22Rv1 (cell line): ENCODE measurements at regions not wholly inside any gene's neighbourhood (a gene's known extent, or its start where the extent isn't known, plus 50 kb on each side); places are given as distances from the start of the nearest gene placed in this dataset.
A peak's percentile ranks its signal among the peaks of the same experiment; 100 is the strongest.
"Not testable (repeated sequence)": the region's sequence is repeated elsewhere in the genome, so short reads cannot be mapped to it uniquely, and the experiment has no call there.

ENCODE experiments used
- H3K27ac ChIP-seq: fragments of 450-650 bp; 2 replicates; pipeline ENCODE4 v1.5.1; 2017
- ZFX ChIP-seq: fragments of 450-650 bp; IDR thresholded peaks from 2 replicates; pipeline ENCODE4 v1.6.1; 2017; ENCODE audit warnings: antibody characterized with exemption, borderline replicate concordance
- TF ChIP-seq, protein P1 (sequence below): fragments of 450-650 bp; IDR thresholded peaks from 2 replicates; pipeline ENCODE4 v1.5.1; 2017; ENCODE audit warnings: mild to moderate bottlenecking

DNA sequence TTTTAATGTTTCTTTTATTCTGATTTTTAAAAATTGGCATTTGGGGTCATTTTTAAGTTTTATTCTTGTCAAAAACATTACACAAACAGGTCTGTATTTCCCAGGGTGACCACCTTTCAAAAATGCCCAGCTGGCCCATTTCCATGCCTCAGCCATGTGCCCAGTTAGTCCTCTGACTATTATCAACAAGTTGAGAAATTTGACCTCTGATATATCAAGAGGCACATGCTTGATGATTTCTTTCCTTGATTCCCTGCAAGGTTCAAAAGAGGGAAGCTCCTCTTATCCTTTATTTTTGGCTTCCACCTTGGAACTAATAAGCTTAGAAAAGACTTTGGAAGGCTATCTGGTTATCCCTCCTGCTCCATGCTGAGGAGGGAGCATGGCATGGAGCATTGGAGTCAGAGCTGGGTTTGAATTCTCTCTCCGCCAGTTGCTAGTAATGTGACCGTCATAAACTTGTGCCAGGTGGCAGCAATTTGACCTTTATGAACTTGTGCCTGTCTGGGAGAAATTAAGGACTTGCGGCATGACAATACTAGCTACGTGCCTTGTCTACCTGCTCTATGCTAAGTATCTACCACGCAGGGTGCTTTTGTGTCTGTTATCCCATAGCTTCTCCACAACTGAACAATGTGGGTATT is 122.4 kb upstream of the SLC4A4 start:
- no peak for TF ChIP-seq ZFX
- TF ChIP-seq, protein P1, sequence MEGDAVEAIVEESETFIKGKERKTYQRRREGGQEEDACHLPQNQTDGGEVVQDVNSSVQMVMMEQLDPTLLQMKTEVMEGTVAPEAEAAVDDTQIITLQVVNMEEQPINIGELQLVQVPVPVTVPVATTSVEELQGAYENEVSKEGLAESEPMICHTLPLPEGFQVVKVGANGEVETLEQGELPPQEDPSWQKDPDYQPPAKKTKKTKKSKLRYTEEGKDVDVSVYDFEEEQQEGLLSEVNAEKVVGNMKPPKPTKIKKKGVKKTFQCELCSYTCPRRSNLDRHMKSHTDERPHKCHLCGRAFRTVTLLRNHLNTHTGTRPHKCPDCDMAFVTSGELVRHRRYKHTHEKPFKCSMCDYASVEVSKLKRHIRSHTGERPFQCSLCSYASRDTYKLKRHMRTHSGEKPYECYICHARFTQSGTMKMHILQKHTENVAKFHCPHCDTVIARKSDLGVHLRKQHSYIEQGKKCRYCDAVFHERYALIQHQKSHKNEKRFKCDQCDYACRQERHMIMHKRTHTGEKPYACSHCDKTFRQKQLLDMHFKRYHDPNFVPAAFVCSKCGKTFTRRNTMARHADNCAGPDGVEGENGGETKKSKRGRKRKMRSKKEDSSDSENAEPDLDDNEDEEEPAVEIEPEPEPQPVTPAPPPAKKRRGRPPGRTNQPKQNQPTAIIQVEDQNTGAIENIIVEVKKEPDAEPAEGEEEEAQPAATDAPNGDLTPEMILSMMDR = no peak
- no peak overlapping the region for H3K27ac ChIP-seq

DNA sequence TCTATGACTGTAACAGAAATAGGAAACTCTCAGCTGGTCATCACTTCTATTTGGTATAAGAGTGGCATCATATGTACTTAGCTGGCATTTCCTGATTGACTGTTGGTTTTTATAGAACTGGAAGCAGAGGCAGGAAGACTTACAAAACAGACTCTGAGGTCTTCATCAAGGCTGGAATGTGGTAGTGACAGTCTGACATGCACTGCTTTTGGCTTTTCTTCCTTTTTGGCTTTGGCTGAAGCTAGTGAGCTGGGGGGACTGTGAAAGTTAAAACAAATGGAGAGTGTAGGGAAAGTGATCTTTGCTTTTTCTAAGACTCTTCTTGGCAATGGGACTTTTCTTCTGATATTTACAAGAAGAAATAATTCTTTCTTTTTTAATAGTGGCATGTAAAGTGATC is 121.1 kb upstream of the SLC4A4 start:
- TF ChIP-seq ZFX = no peak
- TF ChIP-seq, protein P1 = no peak

DNA sequence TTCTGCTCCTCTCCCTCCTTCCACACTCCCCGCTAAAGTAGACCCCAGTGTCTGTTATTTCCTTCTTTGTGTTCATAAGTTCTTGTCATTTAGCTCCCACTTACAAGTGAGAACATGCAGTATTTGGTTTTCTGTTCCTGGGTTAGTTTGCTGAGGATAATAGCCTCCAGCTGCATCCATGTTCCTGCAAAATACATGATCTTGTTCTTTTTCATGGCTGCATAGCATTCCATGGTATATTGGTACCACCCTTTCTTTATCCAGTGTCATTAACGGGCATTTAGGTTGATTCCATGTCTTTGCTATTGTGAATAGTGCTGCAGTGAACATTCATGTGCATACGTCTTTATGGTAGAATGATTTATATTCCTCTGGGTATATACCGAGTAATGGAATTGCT is 118.0 kb upstream of the SLC4A4 start:
- H3K27ac ChIP-seq = not testable (repeated sequence)

More for the DNA sequence above, 121.1 kb upstream of the SLC4A4 start:
- H3K27ac ChIP-seq = no peak overlapping the region

DNA sequence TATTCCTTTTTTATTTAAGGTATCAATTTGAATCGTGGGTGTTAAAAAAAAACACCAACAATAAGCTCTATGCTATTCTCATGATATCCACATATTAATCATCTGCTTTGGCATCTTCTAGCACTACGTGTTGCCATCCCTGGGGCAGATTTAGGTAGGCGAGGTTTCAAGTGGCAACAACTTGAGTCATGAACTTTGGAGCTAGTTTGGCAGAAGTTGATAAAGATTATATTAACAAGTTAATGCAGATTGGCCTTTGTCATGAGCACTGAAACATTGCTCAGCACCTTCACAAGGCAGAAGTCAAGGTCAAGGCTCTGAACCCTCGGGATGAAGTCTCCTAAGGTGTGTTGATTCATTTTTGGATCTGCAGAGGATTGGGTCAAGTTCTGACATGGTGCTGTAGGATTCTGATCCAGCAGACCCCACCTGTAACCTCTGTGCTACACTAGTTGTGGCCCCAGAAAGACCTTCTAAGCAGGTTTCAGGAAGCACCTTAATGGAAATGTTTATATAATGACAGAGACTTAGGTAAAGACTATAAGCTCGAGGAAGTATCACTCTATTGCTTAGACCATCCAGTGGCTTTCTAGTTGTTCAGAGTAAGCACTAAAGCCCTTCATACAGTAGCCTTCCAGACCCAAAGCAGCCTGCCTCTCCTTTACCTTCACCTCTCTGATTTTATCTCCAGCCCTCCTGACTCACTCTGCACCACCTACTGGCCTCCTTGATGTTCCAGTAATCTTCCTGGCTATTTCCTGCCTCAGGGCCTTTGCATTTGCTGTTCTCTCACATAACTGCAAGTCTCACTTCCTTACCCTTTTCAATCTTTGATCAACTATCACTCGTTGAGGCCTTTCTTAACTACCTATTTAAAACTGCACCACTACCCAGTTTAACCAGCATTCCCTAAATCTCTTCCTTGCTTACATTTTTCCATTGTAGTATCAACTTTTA is 117.0 kb upstream of the SLC4A4 start:
- TF ChIP-seq, protein P1 = no peak
- TF ChIP-seq ZFX = no peak
- H3K27ac ChIP-seq = no peak overlapping the region

DNA sequence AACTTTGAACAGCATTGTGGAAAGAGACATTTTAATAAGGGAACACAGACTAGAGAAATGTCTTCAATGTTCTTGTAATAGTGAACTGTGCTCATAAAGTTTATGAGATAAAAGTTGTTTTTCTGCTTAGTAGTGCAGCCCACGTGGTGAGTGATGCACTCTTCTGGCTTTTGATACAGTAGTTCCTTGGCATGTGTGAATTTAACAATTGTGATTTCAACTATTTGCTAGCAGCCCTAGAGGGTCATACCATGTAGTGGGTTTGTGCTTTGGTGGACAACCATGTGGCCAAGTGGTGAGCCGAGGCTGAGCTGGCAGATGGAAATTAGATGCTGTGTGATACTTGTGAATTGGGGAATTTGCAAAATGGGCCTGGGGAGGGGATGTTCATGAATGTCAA is 116.2 kb upstream of the SLC4A4 start:
- no peak overlapping the region for H3K27ac ChIP-seq
- TF ChIP-seq ZFX = no peak

DNA sequence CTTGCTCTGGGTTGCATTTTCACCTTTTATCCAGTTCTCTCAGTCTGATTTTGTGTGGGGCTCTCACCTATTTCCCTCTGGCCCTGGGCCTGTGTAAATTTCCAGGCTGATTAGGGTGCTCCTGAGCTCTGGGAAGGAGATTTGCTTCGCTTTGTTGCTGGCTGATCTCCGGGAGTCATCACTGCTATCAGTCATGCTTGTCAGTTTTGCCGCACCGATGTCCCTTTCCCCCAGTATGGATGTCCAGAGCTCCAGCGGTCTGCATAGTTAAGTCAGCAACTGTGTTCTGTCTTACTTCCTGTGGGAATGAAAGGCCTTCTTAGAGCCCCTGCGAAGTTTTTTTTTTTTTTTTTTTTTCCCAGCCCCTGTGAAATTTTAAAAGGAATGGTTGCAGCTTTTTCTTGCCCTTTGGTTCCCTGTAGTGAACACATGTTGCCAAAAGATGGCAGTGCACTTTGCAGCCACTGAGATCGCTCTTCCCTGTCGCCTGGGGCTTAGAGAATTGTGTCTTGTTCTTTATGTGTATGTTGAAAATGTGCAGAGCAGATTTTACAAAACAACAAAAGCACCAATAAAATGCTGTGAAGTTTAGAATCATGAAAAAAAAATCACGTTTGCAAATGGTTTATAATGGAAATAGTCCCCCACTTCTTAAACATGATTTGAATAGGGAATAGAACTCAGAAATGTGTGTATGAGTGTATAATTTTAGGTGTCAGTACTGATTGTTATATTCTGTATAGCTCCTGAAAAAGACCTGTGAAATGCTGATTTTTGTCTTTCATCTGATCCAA is 109.1 kb upstream of the SLC4A4 start:
- TF ChIP-seq ZFX = no peak
- TF ChIP-seq, protein P1 = peak; percentile 89
- no peak overlapping the region for H3K27ac ChIP-seq

DNA sequence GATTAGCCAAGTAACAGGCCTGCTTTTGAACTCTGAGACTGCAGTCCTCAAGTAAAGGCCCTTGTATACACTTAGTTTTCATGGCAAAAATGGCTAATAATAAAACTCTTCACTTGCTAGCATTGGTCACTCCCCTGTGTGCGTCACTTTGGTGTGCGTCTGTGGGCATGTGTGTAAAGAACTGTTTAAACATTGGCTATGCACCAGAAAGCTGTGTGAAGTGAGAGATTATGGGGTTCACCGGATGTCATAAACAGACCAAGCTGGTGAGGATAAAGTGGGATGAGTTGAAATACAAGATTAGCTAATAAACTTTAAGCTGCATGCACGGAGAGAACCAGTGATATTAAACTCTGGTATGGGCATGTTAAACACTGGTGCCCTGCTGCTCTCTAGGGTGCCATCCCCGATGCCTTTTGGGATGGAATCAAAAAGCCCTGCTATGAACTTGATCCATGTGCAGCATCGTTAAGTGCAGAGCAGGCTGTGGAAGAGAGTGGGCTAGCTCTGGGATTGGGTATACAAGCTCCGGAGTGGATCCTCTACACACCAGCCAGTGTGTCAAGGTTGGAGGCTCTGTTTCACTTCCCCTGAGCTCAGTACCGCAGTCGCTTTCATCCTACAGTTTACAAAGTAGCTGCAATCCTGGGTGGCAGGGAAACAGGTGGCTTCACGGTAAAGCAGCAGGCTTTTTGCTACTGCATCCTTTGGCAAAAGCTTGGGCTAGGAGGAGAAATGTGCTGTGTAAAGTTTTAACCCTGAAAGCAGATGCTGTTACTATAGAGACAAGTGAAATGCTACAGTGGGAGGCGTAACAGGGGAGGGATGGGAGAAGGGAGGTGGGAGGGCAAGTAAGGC is 108.3 kb upstream of the SLC4A4 start:
- no peak for TF ChIP-seq ZFX
- TF ChIP-seq, protein P1 = no peak
- H3K27ac ChIP-seq = no peak overlapping the region
